NCI-H446 treated with DMSO at 0.1 percent for 48 hours (cell line): ENCODE measurements at regions not wholly inside any gene's neighbourhood (a gene's known extent, or its start where the extent isn't known, plus 50 kb on each side); places are given as distances from the start of the nearest gene placed in this dataset.
"Not testable (repeated sequence)": the region's sequence is repeated elsewhere in the genome, so short reads cannot be mapped to it uniquely, and the experiment has no call there.

ENCODE experiments used
- DNase-seq: peaks from one replicate; lab custom pipeline; 2025; lab: John Stamatoyannopoulos, UW

- no peak for DNase-seq
These were observed 121.0 kb upstream of the PPP1R26 start for GRCh38 chr9:135358552-135358940.

- no peak for DNase-seq
These were observed 119.8 kb upstream of the PPP1R26 start for GRCh38 chr9:135359764-135360163.

GRCh38 chr9:135360617-135361016, 119.0 kb upstream of the PPP1R26 start:
- no peak for DNase-seq

GRCh38 chr9:135361668-135362067, 117.9 kb upstream of the PPP1R26 start:
- not testable (repeated sequence) for DNase-seq

GRCh38 chr9:135363596-135363995, 116.0 kb upstream of the PPP1R26 start:
- DNase-seq, result peak; percentile 72

GRCh38 chr9:135365013-135365768, 114.4 kb upstream of the PPP1R26 start:
- DNase-seq, result no peak

GRCh38 chr9:135366104-135366503, 113.5 kb upstream of the PPP1R26 start:
- no peak for DNase-seq

- DNase-seq, result peak; percentile 48
These were observed 110.1 kb upstream of the PPP1R26 start for GRCh38 chr9:135369412-135369990.

- DNase-seq, result peak; percentile 95
These were observed 108.9 kb upstream of the PPP1R26 start for GRCh38 chr9:135370411-135371375.

- DNase-seq, result no peak
These were observed 108.0 kb upstream of the PPP1R26 start for GRCh38 chr9:135371535-135371934.

GRCh38 chr9:135372036-135372435, 107.5 kb upstream of the PPP1R26 start:
- no peak for DNase-seq

- DNase-seq, result no peak
These were observed 107.0 kb upstream of the PPP1R26 start for GRCh38 chr9:135372501-135373008.

GRCh38 chr9:135373151-135373685, 106.4 kb upstream of the PPP1R26 start:
- DNase-seq, result no peak

GRCh38 chr9:135373820-135374219, 105.8 kb upstream of the PPP1R26 start:
- no peak for DNase-seq

GRCh38 chr9:135374591-135374990, 105.0 kb upstream of the PPP1R26 start:
- DNase-seq, result no peak

- DNase-seq, result no peak
These were observed 104.6 kb upstream of the PPP1R26 start for GRCh38 chr9:135375001-135375400.

GRCh38 chr9:135376511-135377265, 102.9 kb upstream of the PPP1R26 start:
- DNase-seq, result peak; percentile 76

- DNase-seq, result no peak
These were observed 102.2 kb upstream of the PPP1R26 start for GRCh38 chr9:135377431-135377830.

GRCh38 chr9:135378751-135379150, 100.8 kb upstream of the PPP1R26 start:
- DNase-seq, result no peak

GRCh38 chr9:135379540-135380267, 99.9 kb upstream of the PPP1R26 start:
- DNase-seq, result peak; percentile 64
